H9 (cell line): ENCODE measurements at regions not wholly inside any gene's neighbourhood (a gene's known extent, or its start where the extent isn't known, plus 50 kb on each side); places are given as distances from the start of the nearest gene placed in this dataset.

ENCODE experiments used
- DNase-seq: peaks from one replicate; pipeline ENCODE4 v3.0.0-alpha.2; 2017
- H2AFZ ChIP-seq: one replicate; pipeline ENCODE4 v1.6.1; 2013; ENCODE audit warnings: mild to moderate bottlenecking, low read length, control low read depth, moderate library complexity
- H2AK5ac ChIP-seq: 2 replicates; pipeline ENCODE4 v1.6.1; 2013; ENCODE audit warnings: low read length, control low read depth, mixed read lengths; ENCODE audit not compliant: insufficient read length
- H2BK120ac ChIP-seq: one replicate; pipeline ENCODE4 v1.6.1; 2013; ENCODE audit warnings: low read depth, mild to moderate bottlenecking, low read length, control low read depth, inconsistent platforms; ENCODE audit not compliant: poor library complexity, severe bottlenecking
- H2BK12ac ChIP-seq: 2 replicates; pipeline ENCODE4 v1.6.1; 2013; ENCODE audit warnings: low read length, control low read depth, mixed read lengths, low read depth; ENCODE audit not compliant: insufficient read length
- H2BK15ac ChIP-seq: 2 replicates; pipeline ENCODE4 v1.6.1; 2013; ENCODE audit warnings: low read depth, low read length, control low read depth
- H2BK20ac ChIP-seq: one replicate; pipeline ENCODE4 v1.6.1; 2013; ENCODE audit warnings: low read depth, mild to moderate bottlenecking, low read length, control low read depth, inconsistent platforms; ENCODE audit not compliant: poor library complexity, severe bottlenecking
- H2BK5ac ChIP-seq: 2 replicates; pipeline ENCODE4 v1.6.1; 2013; ENCODE audit warnings: low read length, control low read depth, mixed read lengths; ENCODE audit not compliant: insufficient read length
- H3K14ac ChIP-seq: 2 replicates; pipeline ENCODE4 v1.6.1; 2013; ENCODE audit warnings: low read length, control low read depth; ENCODE audit not compliant: insufficient read depth
- H3K18ac ChIP-seq: 2 replicates; pipeline ENCODE4 v1.6.1; 2013; ENCODE audit warnings: low read depth, mild to moderate bottlenecking, mixed read lengths, low read length, control low read depth; ENCODE audit not compliant: insufficient read length
- H3K23ac ChIP-seq: 2 replicates; pipeline ENCODE4 v1.6.1; 2013; ENCODE audit warnings: low read length, control low read depth, mixed read lengths, low read depth; ENCODE audit not compliant: insufficient read length
- H3K23me2 ChIP-seq: 2 replicates; pipeline ENCODE4 v1.6.1; 2013; ENCODE audit warnings: low read depth, mild to moderate bottlenecking, mixed read lengths, low read length, control low read depth; ENCODE audit not compliant: insufficient read length, poor library complexity, severe bottlenecking
- H3K27ac ChIP-seq: 2 replicates; pipeline ENCODE4 v1.5.1; 2013; ENCODE audit warnings: low read length, control low read depth, mixed read lengths, low read depth; ENCODE audit not compliant: insufficient read length
- H3K27me3 ChIP-seq: 2 replicates; pipeline ENCODE4 v1.6.1; 2013; ENCODE audit warnings: low read length, control low read depth, inconsistent platforms; ENCODE audit not compliant: insufficient read depth
- H3K4ac ChIP-seq: 2 replicates; pipeline ENCODE4 v1.6.1; 2013; ENCODE audit warnings: low read depth, mild to moderate bottlenecking, control low read depth, inconsistent platforms, low read length, moderate library complexity
- H3K4me1 ChIP-seq: 2 replicates; pipeline ENCODE4 v1.6.1; 2013; ENCODE audit warnings: low read length, control low read depth, inconsistent platforms; ENCODE audit not compliant: insufficient read depth
- H3K4me2 ChIP-seq: 2 replicates; pipeline ENCODE4 v1.6.1; 2013; ENCODE audit warnings: low read length, control low read depth, mixed read lengths; ENCODE audit not compliant: insufficient read length, insufficient read depth
- H3K56ac ChIP-seq: 2 replicates; pipeline ENCODE4 v1.6.1; 2013; ENCODE audit warnings: low read depth, mild to moderate bottlenecking, mixed read lengths, low read length, control low read depth; ENCODE audit not compliant: insufficient read length
- H3K79me1 ChIP-seq: 2 replicates; pipeline ENCODE4 v1.6.1; 2013; ENCODE audit warnings: low read depth, mild to moderate bottlenecking, moderate library complexity, low read length, control low read depth, inconsistent platforms; ENCODE audit not compliant: insufficient read depth, poor library complexity, severe bottlenecking
- H3K79me2 ChIP-seq: 2 replicates; pipeline ENCODE4 v1.6.1; 2013; ENCODE audit warnings: low read length, control low read depth, inconsistent platforms; ENCODE audit not compliant: insufficient read depth
- H3K9ac ChIP-seq: 2 replicates; pipeline ENCODE4 v1.6.1; 2013; ENCODE audit warnings: low read length, control low read depth, mixed read lengths; ENCODE audit not compliant: insufficient read length; ENCODE audit errors: extremely low read depth
- H3K9me3 ChIP-seq: one replicate; pipeline ENCODE4 v1.6.1; 2013; ENCODE audit warnings: low read depth, low read length, inconsistent platforms; ENCODE audit not compliant: control insufficient read depth
- H3T11ph ChIP-seq: one replicate; pipeline ENCODE4 v1.6.1; 2013; ENCODE audit warnings: mild to moderate bottlenecking, low read length, control low read depth, inconsistent platforms
- H4K20me1 ChIP-seq: one replicate; pipeline ENCODE4 v1.6.1; 2013; ENCODE audit not compliant: control insufficient read depth, insufficient read length, insufficient read depth
- H4K5ac ChIP-seq: 2 replicates; pipeline ENCODE4 v1.6.1; 2013; ENCODE audit warnings: low read depth, mild to moderate bottlenecking, mixed read lengths, low read length, control low read depth; ENCODE audit not compliant: insufficient read length
- H4K8ac ChIP-seq: replicated peaks from 2 replicates; pipeline ENCODE4 v1.6.1; 2013; ENCODE audit warnings: low read length, control low read depth, mixed read lengths, low read depth; ENCODE audit not compliant: insufficient read length
- H4K91ac ChIP-seq: 2 replicates; pipeline ENCODE4 v1.6.1; 2013; ENCODE audit warnings: low read depth, mild to moderate bottlenecking, moderate library complexity, mixed read lengths, low read length, control low read depth; ENCODE audit not compliant: insufficient read length
- H3K27ac Mint-ChIP-seq, 3 experiments: 2 replicates in 2 of 3; 3 replicates in 1 of 3; pipeline ENCODE4 v1.8.0; 2020 to 2021; ENCODE audit warnings: mixed read lengths in 3 of 3, mild to moderate bottlenecking in 1 of 3, moderate library complexity in 1 of 3
- H3K27me3 Mint-ChIP-seq: 2 replicates; pipeline ENCODE4 v1.8.0; 2021; ENCODE audit warnings: low read depth, mild to moderate bottlenecking, moderate library complexity, mixed read lengths
- H3K36me3 Mint-ChIP-seq, 3 experiments: 2 replicates in 2 of 3; 3 replicates in 1 of 3; pipeline ENCODE4 v1.8.0; 2020 to 2021; ENCODE audit warnings: low read depth in 3 of 3, mixed read lengths in 3 of 3; ENCODE audit not compliant: insufficient read depth in 1 of 3
- H3K4me1 Mint-ChIP-seq, 2 experiments: 2 replicates each; pipeline ENCODE4 v1.8.0; 2020; ENCODE audit warnings: mixed read lengths in 2 of 2
- H3K4me3 Mint-ChIP-seq, 2 experiments: 2 replicates in 1 of 2; 3 replicates in 1 of 2; pipeline ENCODE4 v1.8.0; 2020 to 2021; ENCODE audit warnings: mild to moderate bottlenecking in 2 of 2, mixed read lengths in 2 of 2, moderate library complexity in 1 of 2
- H3K9me3 Mint-ChIP-seq, 2 experiments: 2 replicates in 1 of 2; 3 replicates in 1 of 2; pipeline ENCODE4 v1.8.0; 2020; ENCODE audit warnings: mild to moderate bottlenecking in 2 of 2, mixed read lengths in 2 of 2, moderate library complexity in 1 of 2
- CTCF ChIP-seq: fragments of 200-600 bp; sonication (generic); conservative IDR thresholded peaks from 3 replicates; pipeline ENCODE4 v1.8.0; 2021; ENCODE audit warnings: antibody characterized with exemption, mild to moderate bottlenecking
- WGBS: extraction: QIAGEN DNeasy Blood & Tissue Kit; methylation state at CpG from one replicate; pipeline ENCODE4 v1.1.7; 2013; ENCODE audit warnings: missing lambda C conversion rate, low lambda C conversion rate, mixed read lengths; ENCODE audit not compliant: insufficient read length; ENCODE audit errors: extremely low coverage; 5-methylcytosine and 5-hydroxymethylcytosine counted together

DNA sequence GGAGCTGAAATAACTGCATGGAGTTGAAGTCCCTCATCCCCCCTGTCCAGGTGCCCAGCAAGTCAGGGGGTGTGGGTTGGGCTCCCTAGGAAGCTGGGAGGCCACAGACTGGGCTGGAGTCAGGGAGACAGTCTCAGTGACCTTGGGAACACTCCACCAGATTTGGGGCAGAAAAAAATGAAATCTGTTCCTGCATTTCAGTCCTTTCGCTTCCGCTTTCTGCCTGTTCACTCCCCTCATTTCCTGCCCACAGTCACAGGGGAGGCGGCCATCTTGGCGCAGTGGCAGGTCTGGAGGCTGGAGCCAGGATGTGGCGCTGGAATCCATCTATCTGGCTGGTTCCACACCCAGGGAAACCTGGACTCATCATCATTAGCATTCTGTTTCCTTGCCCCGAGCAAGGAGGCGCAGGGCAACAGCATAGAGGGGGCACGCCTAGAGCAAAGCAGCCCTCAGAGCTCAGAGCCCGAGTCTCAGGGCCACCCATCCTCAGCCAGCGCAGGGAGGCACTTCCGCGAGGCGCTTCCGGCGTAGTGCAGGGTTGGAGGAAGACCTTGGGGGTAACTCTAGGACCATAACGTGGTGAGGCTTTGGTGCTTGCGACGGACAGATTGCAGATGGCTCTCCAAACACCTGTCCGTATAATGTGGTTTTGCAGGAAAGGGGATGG, 86.2 kb upstream of the HSPA9 start:
- no peaks in the 10 kb centered on the region for H3K23me2 ChIP-seq
- no peak overlapping the region for H2AK5ac ChIP-seq
- no peak overlapping the region for H3K56ac ChIP-seq
- no peaks in the 10 kb centered on the region for H3K9me3 ChIP-seq
- no peak overlapping the region for H4K5ac ChIP-seq
- H3K27ac ChIP-seq: no peak overlapping the region
- H3K4me2 ChIP-seq: no peak overlapping the region
- H2BK20ac ChIP-seq: no peak overlapping the region
- no peak overlapping the region for H3K4ac ChIP-seq
- no peaks in the 10 kb centered on the region for H3K79me1 ChIP-seq
- no peak overlapping the region for H2BK12ac ChIP-seq
- no peak overlapping the region for H3K4me3 Mint-ChIP-seq
- H3T11ph ChIP-seq: no peak overlapping the region
- H4K20me1 ChIP-seq: no peaks in the 10 kb centered on the region
- no CpG with 5 or more reads among the region's 19 CpGs for WGBS
- no peaks in the 10 kb centered on the region for H3K9me3 Mint-ChIP-seq
- no peak overlapping the region for H4K8ac ChIP-seq
- no peak overlapping the region for H3K27ac Mint-ChIP-seq
- H3K79me2 ChIP-seq: no peaks in the 10 kb centered on the region
- H3K4me1 ChIP-seq: peaks cover 3% of the 10 kb centered on the region; the same call in 1 of the 2 replicates
- peaks cover 2% of the 10 kb centered on the region; the same call in 1 of the 2 replicates for H3K27me3 Mint-ChIP-seq
- no peak overlapping the region for H3K18ac ChIP-seq
- H3K4me1 Mint-ChIP-seq: peaks cover 25 to 33% of the 10 kb centered on the region in 2 experiments
- no peak overlapping the region for H2BK15ac ChIP-seq
- H2AFZ ChIP-seq: no peak overlapping the region
- H3K23ac ChIP-seq: no peak overlapping the region
- no peak overlapping the region for H3K14ac ChIP-seq
- H2BK120ac ChIP-seq: no peak overlapping the region
- H3K27me3 ChIP-seq: no peaks in the 10 kb centered on the region
- H3K9ac ChIP-seq: no peak overlapping the region
- TF ChIP-seq CTCF: no peak
- no peaks in the 10 kb centered on the region; a peak in 1 of 7 replicates for H3K36me3 Mint-ChIP-seq
- no peak overlapping the region for H2BK5ac ChIP-seq
- no peak overlapping the region for H4K91ac ChIP-seq
- no peak for DNase-seq
